ENCODE measurements at regions not wholly inside any gene's neighbourhood (a gene's known extent, or its start where the extent isn't known, plus 50 kb on each side); places are given as distances from the start of the nearest gene placed in this dataset.

DNA sequence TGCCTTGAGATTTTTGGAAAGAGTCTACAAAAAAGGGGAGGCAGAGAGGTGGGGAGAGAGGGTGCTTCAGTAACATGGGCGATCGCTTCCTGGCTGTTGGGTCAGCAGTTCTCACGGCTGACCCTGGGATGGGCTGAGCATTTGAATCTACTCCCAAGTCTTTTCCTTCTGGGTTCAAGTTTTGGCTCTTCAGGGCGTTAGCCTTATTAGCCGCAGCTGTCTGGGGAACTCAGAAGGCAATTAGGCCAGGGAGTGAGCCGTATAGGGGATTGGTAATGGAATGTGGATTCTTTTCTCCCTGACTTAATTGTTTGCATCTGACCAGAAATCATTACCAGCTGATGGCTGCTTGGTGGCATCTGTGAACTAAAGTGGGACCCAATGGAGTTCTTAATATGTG lies 250.5 kb upstream of the SKOR2 start:
- TF ChIP-seq, protein P1, sequence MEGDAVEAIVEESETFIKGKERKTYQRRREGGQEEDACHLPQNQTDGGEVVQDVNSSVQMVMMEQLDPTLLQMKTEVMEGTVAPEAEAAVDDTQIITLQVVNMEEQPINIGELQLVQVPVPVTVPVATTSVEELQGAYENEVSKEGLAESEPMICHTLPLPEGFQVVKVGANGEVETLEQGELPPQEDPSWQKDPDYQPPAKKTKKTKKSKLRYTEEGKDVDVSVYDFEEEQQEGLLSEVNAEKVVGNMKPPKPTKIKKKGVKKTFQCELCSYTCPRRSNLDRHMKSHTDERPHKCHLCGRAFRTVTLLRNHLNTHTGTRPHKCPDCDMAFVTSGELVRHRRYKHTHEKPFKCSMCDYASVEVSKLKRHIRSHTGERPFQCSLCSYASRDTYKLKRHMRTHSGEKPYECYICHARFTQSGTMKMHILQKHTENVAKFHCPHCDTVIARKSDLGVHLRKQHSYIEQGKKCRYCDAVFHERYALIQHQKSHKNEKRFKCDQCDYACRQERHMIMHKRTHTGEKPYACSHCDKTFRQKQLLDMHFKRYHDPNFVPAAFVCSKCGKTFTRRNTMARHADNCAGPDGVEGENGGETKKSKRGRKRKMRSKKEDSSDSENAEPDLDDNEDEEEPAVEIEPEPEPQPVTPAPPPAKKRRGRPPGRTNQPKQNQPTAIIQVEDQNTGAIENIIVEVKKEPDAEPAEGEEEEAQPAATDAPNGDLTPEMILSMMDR (conservative IDR thresholded peaks at IDR 0.05; ENCODE audit: control insufficient read depth, insufficient read depth, low read depth, low read length): no peak
- DNase-seq (ENCODE audit: low read depth): no peak
- no peak overlapping the region for H3K4me3 ChIP-seq (ENCODE audit: control insufficient read depth, low read depth, low read length)

DNA sequence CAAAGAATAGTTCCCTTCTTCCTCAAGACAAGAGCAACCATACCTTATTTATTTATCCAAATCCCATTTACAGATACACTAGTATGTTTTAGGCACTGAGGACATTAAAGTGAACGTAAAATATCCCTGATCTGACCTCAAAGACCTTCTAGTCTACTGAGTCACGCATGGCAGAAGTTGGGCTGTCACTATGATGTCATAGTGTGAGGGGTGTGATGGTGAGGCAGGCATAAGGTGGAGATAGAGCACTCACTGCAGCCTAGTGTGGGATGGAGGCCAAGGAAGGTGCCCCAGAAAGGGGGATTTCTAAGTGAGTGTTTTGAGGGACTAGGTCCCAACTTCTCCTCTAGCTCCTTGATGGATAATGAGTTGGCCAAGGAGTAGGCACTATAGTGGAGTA lies 249.5 kb upstream of the SKOR2 start:
- TF ChIP-seq, protein P1 (conservative IDR thresholded peaks at IDR 0.05; ENCODE audit: control insufficient read depth, insufficient read depth, low read depth, low read length): no peak

GRCh38 chr18:47492691-47493090 lies 241.2 kb upstream of the SKOR2 start:
- DNase-seq (ENCODE audit: low read depth): peak; percentile 36
- TF ChIP-seq, protein P1 (conservative IDR thresholded peaks at IDR 0.05; ENCODE audit: control insufficient read depth, insufficient read depth, low read depth, low read length): no peak

More for the DNA sequence above, 249.5 kb upstream of the SKOR2 start:
- H3K4me3 ChIP-seq (ENCODE audit: control insufficient read depth, low read depth, low read length): no peak overlapping the region
- no peak for DNase-seq (ENCODE audit: low read depth)

DNA sequence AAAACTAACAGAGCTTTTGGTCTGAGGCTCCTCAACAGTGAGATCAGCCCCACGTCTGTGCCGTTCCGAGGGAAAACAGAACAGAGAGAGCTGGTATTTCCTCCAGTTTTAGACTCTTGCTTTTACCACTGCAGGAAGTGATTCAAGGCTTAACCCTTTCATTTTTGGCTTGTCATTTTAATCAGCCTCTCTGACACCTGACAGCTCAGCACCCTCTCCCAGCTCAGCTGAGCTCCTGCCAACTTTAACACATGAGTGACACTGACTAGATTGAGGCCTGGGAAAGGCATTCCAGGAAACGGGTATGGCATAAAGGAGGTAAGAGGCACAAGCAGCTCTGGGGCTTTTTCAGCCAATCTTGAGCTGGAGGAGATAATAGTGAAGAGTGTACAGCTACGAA lies 239.4 kb upstream of the SKOR2 start:
- peak; percentile 2 for DNase-seq (ENCODE audit: low read depth)
- no peak overlapping the region for H3K4me3 ChIP-seq (ENCODE audit: control insufficient read depth, low read depth, low read length)
- TF ChIP-seq, protein P1 (conservative IDR thresholded peaks at IDR 0.05; ENCODE audit: control insufficient read depth, insufficient read depth, low read depth, low read length): no peak

More at GRCh38 chr18:47492691-47493090, 241.2 kb upstream of the SKOR2 start:
- H3K4me3 ChIP-seq (ENCODE audit: control insufficient read depth, low read depth, low read length): no peak overlapping the region

DNA sequence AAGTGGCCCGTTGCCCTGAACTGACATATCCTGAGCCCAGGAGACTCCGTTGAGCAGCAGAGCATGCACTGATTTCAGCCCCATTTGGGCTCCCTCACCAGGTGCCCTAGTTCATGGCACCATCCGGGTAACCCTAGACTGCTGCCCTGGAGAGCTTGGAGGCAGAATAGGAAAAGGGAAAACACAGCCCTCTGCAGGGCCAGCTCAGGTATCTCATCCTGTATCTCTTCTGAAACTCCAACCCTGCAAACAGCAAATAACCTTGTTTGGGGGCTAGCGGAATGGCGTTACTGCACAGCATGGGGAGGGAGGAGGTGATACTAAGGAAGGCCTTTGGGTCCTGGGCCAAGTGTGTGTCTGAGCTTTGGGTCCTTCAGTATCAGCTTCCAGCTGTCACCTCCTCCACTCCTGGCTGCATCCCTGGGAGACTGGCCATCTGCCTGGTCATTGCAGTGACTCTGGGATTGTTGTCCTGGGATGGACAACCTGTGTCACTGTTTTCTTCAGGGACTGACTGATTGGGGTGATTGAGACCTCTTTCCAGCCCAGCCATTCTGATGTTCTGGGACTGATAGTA lies 233.8 kb upstream of the SKOR2 start:
- no peak overlapping the region for H3K4me3 ChIP-seq (ENCODE audit: control insufficient read depth, low read depth, low read length)
- no peak for DNase-seq (ENCODE audit: low read depth)
- TF ChIP-seq, protein P1 (conservative IDR thresholded peaks at IDR 0.05; ENCODE audit: control insufficient read depth, insufficient read depth, low read depth, low read length): no peak

DNA sequence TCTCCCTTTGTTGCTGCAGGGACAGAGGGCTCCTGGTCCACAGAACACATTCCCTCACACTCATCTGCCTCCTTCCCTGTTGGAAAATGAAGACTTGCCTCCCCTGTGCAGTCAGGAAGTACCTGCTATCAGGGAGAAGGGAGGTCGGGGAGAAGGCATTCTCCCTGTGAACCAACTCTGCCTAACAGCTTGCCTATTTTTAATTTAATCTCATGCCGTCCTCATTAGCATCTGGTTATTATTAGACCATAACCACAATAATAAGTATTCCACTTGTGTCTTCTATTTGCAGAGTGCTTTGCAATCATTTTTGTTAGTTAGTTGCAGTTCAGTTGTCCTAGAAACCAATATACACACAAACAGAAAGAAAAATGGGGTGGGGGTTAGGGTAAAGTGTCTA lies 232.6 kb upstream of the SKOR2 start:
- no peak overlapping the region for H3K4me3 ChIP-seq (ENCODE audit: control insufficient read depth, low read depth, low read length)
- no peak for DNase-seq (ENCODE audit: low read depth)
- TF ChIP-seq, protein P1 (conservative IDR thresholded peaks at IDR 0.05; ENCODE audit: control insufficient read depth, insufficient read depth, low read depth, low read length): no peak

- TF ChIP-seq, protein P1 (conservative IDR thresholded peaks at IDR 0.05; ENCODE audit: control insufficient read depth, insufficient read depth, low read depth, low read length): no peak
- H3K4me3 ChIP-seq (ENCODE audit: control insufficient read depth, low read depth, low read length): no peak overlapping the region
- DNase-seq (ENCODE audit: low read depth): no peak
Measured at GRCh38 chr18:47480166-47480565, 228.7 kb upstream of the SKOR2 start.
